ENCODE measurements at regions not wholly inside any gene's neighbourhood (a gene's known extent, or its start where the extent isn't known, plus 50 kb on each side); places are given as distances from the start of the nearest gene placed in this dataset.

DNA sequence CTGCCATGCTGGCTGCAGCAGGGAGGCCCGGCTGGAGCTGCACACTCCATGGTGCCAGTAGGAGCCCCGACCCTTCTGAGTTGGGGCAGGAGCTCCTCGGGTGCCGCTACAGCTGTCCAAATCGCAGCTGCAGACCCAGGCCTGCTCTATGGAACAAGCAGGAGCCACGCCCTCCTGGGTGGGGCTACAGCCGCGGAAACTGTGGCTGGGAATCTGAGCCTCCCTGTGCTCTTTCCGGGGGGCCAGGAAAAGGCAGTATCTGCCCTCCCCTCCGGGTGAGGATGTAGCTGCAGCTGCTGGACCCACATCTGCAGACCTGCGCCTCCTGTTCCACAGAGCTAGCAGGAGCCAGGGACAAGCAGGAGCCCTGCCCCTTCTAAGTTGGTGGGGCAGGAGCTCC lies 278.9 kb upstream of the ACTBL2 start:
- TF ChIP-seq SPI1 (IDR thresholded peaks at IDR 0.05; ENCODE audit: low read depth, low read length): no peak
- TF ChIP-seq POLR2AphosphoS5 (IDR thresholded peaks at IDR 0.05; ENCODE audit: low read depth, low read length): no peak
- no peak for TF ChIP-seq POLR2A (IDR thresholded peaks at IDR 0.05; ENCODE audit: low read depth, low read length)
- no peak for TF ChIP-seq TAF1 (IDR thresholded peaks at IDR 0.05; ENCODE audit: low read depth, low read length)
- TF ChIP-seq PAX5 (IDR thresholded peaks at IDR 0.05; ENCODE audit: insufficient read depth, low read length, severe bottlenecking): no peak
